ENCODE measurements at regions not wholly inside any gene's neighbourhood (a gene's known extent, or its start where the extent isn't known, plus 50 kb on each side); places are given as distances from the start of the nearest gene placed in this dataset.
"Not testable (repeated sequence)": the region's sequence is repeated elsewhere in the genome, so short reads cannot be mapped to it uniquely, and the experiment has no call there.

GRCh38 chr9:65401456-65402045, 116.5 kb upstream of the FOXD4L5 start:
- TF ChIP-seq, protein P1, sequence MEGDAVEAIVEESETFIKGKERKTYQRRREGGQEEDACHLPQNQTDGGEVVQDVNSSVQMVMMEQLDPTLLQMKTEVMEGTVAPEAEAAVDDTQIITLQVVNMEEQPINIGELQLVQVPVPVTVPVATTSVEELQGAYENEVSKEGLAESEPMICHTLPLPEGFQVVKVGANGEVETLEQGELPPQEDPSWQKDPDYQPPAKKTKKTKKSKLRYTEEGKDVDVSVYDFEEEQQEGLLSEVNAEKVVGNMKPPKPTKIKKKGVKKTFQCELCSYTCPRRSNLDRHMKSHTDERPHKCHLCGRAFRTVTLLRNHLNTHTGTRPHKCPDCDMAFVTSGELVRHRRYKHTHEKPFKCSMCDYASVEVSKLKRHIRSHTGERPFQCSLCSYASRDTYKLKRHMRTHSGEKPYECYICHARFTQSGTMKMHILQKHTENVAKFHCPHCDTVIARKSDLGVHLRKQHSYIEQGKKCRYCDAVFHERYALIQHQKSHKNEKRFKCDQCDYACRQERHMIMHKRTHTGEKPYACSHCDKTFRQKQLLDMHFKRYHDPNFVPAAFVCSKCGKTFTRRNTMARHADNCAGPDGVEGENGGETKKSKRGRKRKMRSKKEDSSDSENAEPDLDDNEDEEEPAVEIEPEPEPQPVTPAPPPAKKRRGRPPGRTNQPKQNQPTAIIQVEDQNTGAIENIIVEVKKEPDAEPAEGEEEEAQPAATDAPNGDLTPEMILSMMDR (IDR thresholded peaks at IDR 0.05): not testable (repeated sequence)
- not testable (repeated sequence) for TF ChIP-seq POLR2A (IDR thresholded peaks at IDR 0.05)
